ENCODE measurements at regions not wholly inside any gene's neighbourhood (a gene's known extent, or its start where the extent isn't known, plus 50 kb on each side); places are given as distances from the start of the nearest gene placed in this dataset.
"Not testable (repeated sequence)": the region's sequence is repeated elsewhere in the genome, so short reads cannot be mapped to it uniquely, and the experiment has no call there.

GRCh38 chr12:31819427-31819826 is 90.6 kb upstream of the AMN1 start:
- no peak for DNase-seq

GRCh38 chr12:31818623-31819268 is 89.9 kb upstream of the AMN1 start:
- no peak for DNase-seq

GRCh38 chr12:31817120-31817519 is 88.3 kb upstream of the AMN1 start:
- DNase-seq: no peak

GRCh38 chr12:31815096-31815495 is 86.3 kb upstream of the AMN1 start:
- no peak for DNase-seq

- no peak for DNase-seq
Measured at GRCh38 chr12:31813305-31813704, 84.5 kb upstream of the AMN1 start.

- DNase-seq: no peak
Measured at GRCh38 chr12:31807773-31808097, 78.9 kb upstream of the AMN1 start.

GRCh38 chr12:31807081-31807772 is 78.4 kb upstream of the AMN1 start:
- not testable (repeated sequence) for DNase-seq

- DNase-seq: not testable (repeated sequence)
Measured at GRCh38 chr12:31805681-31806080, 76.9 kb upstream of the AMN1 start.

GRCh38 chr12:31804707-31805106 is 75.9 kb upstream of the AMN1 start:
- not testable (repeated sequence) for DNase-seq

GRCh38 chr12:31804185-31804504 is 75.3 kb upstream of the AMN1 start:
- DNase-seq: no peak

GRCh38 chr12:31803306-31804184 is 74.7 kb upstream of the AMN1 start:
- DNase-seq: no peak

GRCh38 chr12:31801872-31802271 is 73.1 kb upstream of the AMN1 start:
- DNase-seq: no peak

GRCh38 chr12:31797230-31797872 is 68.5 kb upstream of the AMN1 start:
- DNase-seq: no peak

GRCh38 chr12:31796270-31796951 is 67.6 kb upstream of the AMN1 start:
- no peak for DNase-seq

- DNase-seq: no peak
Measured at GRCh38 chr12:31794745-31795144, 65.9 kb upstream of the AMN1 start.

GRCh38 chr12:31791265-31791664 is 62.4 kb upstream of the AMN1 start:
- DNase-seq: not testable (repeated sequence)

- DNase-seq: no peak
Measured at GRCh38 chr12:31790759-31791158, 61.9 kb upstream of the AMN1 start.

GRCh38 chr12:31785318-31785717 is 56.5 kb upstream of the AMN1 start:
- DNase-seq: no peak

- DNase-seq: no peak
Measured at GRCh38 chr12:31783996-31784645, 55.3 kb upstream of the AMN1 start.

- DNase-seq: no peak
Measured at GRCh38 chr12:31783556-31783955, 54.7 kb upstream of the AMN1 start.

GRCh38 chr12:31781894-31782540 is 53.2 kb upstream of the AMN1 start:
- DNase-seq: no peak

GRCh38 chr12:31780096-31780495 is 51.3 kb upstream of the AMN1 start:
- no peak for DNase-seq

All from eye (tissue), 1 donor.